SU-DHL-6 (cell line): ENCODE measurements at regions not wholly inside any gene's neighbourhood (a gene's known extent, or its start where the extent isn't known, plus 50 kb on each side); places are given as distances from the start of the nearest gene placed in this dataset.
"Not testable (repeated sequence)": the region's sequence is repeated elsewhere in the genome, so short reads cannot be mapped to it uniquely, and the experiment has no call there.

Experiments
- EZH2phosphoT487 ChIP-seq: fragments of 200-600 bp; sonication (generic), shearing (Covaris generic); conservative IDR thresholded peaks from 2 replicates; pipeline ENCODE4 v1.6.1; 2018; ENCODE audit warnings: mild to moderate bottlenecking, antibody characterized with exemption, low read length, moderate library complexity, mixed read lengths
- TF ChIP-seq, protein P1 (sequence below): fragments of 200-600 bp; sonication (generic); IDR thresholded peaks from one replicate; pipeline ENCODE4 v1.5.1; 2017; ENCODE audit warnings: antibody characterized with exemption, mild to moderate bottlenecking, low read length, moderate library complexity; ENCODE audit not compliant: insufficient read depth, poor library complexity, severe bottlenecking

GRCh38 chr15:24488164-24488907 lies 187.2 kb upstream of the NPAP1 start:
- TF ChIP-seq, protein P1, sequence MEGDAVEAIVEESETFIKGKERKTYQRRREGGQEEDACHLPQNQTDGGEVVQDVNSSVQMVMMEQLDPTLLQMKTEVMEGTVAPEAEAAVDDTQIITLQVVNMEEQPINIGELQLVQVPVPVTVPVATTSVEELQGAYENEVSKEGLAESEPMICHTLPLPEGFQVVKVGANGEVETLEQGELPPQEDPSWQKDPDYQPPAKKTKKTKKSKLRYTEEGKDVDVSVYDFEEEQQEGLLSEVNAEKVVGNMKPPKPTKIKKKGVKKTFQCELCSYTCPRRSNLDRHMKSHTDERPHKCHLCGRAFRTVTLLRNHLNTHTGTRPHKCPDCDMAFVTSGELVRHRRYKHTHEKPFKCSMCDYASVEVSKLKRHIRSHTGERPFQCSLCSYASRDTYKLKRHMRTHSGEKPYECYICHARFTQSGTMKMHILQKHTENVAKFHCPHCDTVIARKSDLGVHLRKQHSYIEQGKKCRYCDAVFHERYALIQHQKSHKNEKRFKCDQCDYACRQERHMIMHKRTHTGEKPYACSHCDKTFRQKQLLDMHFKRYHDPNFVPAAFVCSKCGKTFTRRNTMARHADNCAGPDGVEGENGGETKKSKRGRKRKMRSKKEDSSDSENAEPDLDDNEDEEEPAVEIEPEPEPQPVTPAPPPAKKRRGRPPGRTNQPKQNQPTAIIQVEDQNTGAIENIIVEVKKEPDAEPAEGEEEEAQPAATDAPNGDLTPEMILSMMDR = not testable (repeated sequence)
- not testable (repeated sequence) for TF ChIP-seq EZH2phosphoT487
